Neural progenitor cell (in vitro differentiated cells): ENCODE measurements at regions not wholly inside any gene's neighbourhood (a gene's known extent, or its start where the extent isn't known, plus 50 kb on each side); places are given as distances from the start of the nearest gene placed in this dataset.

Experiments used
- EZH2 ChIP-seq: fragments of 200-600 bp; sonication (generic); IDR thresholded peaks from 2 replicates; pipeline ENCODE4 v1.6.1; 2017; ENCODE audit warnings: antibody characterized with exemption, mild to moderate bottlenecking, moderate library complexity
- EZH2phosphoT487 ChIP-seq: fragments of 200-600 bp; sonication (generic); IDR thresholded peaks from 2 replicates; pipeline ENCODE4 v1.6.1; 2017; ENCODE audit warnings: antibody characterized with exemption
- TF ChIP-seq, protein P1 (sequence below): fragments of 200-600 bp; sonication (generic); IDR thresholded peaks from 2 replicates; pipeline ENCODE4 v1.5.1; 2017; ENCODE audit warnings: antibody characterized with exemption, mild to moderate bottlenecking

DNA sequence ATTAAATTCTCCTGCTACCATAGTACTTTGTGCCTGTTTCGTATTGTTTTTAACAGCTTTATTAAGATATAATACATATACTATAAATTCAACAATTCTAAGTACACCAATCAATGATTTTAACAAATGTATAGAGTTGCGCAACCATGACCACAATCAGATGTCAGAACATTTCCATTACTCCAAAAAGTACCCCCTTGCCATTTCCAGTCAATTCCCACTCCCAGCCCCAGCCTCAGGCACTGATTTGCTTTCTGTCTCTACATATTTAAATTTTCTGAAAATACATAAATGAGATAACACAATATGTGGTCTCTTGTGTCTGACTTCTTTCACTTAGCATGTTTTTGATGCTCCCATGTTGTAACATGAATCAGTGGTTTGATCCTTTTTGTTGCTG, 193.9 kb downstream of the FIGN start:
- TF ChIP-seq, protein P1, sequence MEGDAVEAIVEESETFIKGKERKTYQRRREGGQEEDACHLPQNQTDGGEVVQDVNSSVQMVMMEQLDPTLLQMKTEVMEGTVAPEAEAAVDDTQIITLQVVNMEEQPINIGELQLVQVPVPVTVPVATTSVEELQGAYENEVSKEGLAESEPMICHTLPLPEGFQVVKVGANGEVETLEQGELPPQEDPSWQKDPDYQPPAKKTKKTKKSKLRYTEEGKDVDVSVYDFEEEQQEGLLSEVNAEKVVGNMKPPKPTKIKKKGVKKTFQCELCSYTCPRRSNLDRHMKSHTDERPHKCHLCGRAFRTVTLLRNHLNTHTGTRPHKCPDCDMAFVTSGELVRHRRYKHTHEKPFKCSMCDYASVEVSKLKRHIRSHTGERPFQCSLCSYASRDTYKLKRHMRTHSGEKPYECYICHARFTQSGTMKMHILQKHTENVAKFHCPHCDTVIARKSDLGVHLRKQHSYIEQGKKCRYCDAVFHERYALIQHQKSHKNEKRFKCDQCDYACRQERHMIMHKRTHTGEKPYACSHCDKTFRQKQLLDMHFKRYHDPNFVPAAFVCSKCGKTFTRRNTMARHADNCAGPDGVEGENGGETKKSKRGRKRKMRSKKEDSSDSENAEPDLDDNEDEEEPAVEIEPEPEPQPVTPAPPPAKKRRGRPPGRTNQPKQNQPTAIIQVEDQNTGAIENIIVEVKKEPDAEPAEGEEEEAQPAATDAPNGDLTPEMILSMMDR = no peak
- TF ChIP-seq EZH2 (no peak), EZH2phosphoT487 (no peak)
